HG02943 (cell line): ENCODE measurements at regions not wholly inside any gene's neighbourhood (a gene's known extent, or its start where the extent isn't known, plus 50 kb on each side); places are given as distances from the start of the nearest gene placed in this dataset.

Source experiments
- ATAC-seq: cut with Tn5 transposase; IDR thresholded peaks from one replicate; pipeline ENCODE4 v1.9.1; 2021; ENCODE audit warnings: mild to moderate bottlenecking, low read depth, moderate library complexity; ENCODE audit not compliant: unreplicated experiment

GRCh38 chr4:157889788-157890187 lies 283.0 kb downstream of the GASK1B start:
- ATAC-seq: no peak

- ATAC-seq: no peak
These were observed 284.5 kb downstream of the GASK1B start for GRCh38 chr4:157888281-157888680.

- no peak for ATAC-seq
These were observed 285.5 kb downstream of the GASK1B start for GRCh38 chr4:157887316-157887715.

GRCh38 chr4:157886645-157887044 lies 286.2 kb downstream of the GASK1B start:
- ATAC-seq: no peak

- no peak for ATAC-seq
These were observed 287.0 kb downstream of the GASK1B start for GRCh38 chr4:157885811-157886210.

- ATAC-seq: no peak
These were observed 289.9 kb downstream of the GASK1B start for GRCh38 chr4:157882901-157883300.

GRCh38 chr4:157880761-157881160 lies 292.1 kb downstream of the GASK1B start:
- no peak for ATAC-seq

- no peak for ATAC-seq
These were observed 318.0 kb downstream of the GASK1B start for GRCh38 chr4:157854819-157855218.

GRCh38 chr4:157840648-157841047 lies 332.2 kb downstream of the GASK1B start:
- no peak for ATAC-seq

- no peak for ATAC-seq
These were observed 332.8 kb downstream of the GASK1B start for GRCh38 chr4:157840034-157840433.

GRCh38 chr4:157838366-157838765 lies 334.5 kb downstream of the GASK1B start:
- no peak for ATAC-seq

GRCh38 chr4:157837071-157837703 lies 335.6 kb downstream of the GASK1B start:
- no peak for ATAC-seq

GRCh38 chr4:157832596-157832995 lies 340.2 kb downstream of the GASK1B start:
- ATAC-seq: no peak

- no peak for ATAC-seq
These were observed 348.8 kb downstream of the GASK1B start for GRCh38 chr4:157824021-157824420.

- ATAC-seq: no peak
These were observed 351.0 kb downstream of the GASK1B start for GRCh38 chr4:157821814-157822213.

GRCh38 chr4:157819693-157820464 lies 352.9 kb downstream of the GASK1B start:
- ATAC-seq: no peak

- no peak for ATAC-seq
These were observed 353.7 kb downstream of the GASK1B start for GRCh38 chr4:157818946-157819692.

- no peak for ATAC-seq
These were observed 362.6 kb downstream of the GASK1B start for GRCh38 chr4:157810137-157810774.

- no peak for ATAC-seq
These were observed 363.9 kb downstream of the GASK1B start for GRCh38 chr4:157808796-157809383.

GRCh38 chr4:157806184-157806583 lies 366.6 kb downstream of the GASK1B start:
- ATAC-seq: no peak

- no peak for ATAC-seq
These were observed 367.8 kb downstream of the GASK1B start for GRCh38 chr4:157804986-157805385.
